H9 (cell line): ENCODE measurements at regions not wholly inside any gene's neighbourhood (a gene's known extent, or its start where the extent isn't known, plus 50 kb on each side); places are given as distances from the start of the nearest gene placed in this dataset.

Experiments used
- DNase-seq: peaks from one replicate; pipeline ENCODE4 v3.0.0-alpha.2; 2017
- H2AFZ ChIP-seq: one replicate; pipeline ENCODE4 v1.6.1; 2013; ENCODE audit warnings: mild to moderate bottlenecking, low read length, control low read depth, moderate library complexity
- H2AK5ac ChIP-seq: 2 replicates; pipeline ENCODE4 v1.6.1; 2013; ENCODE audit warnings: low read length, control low read depth, mixed read lengths; ENCODE audit not compliant: insufficient read length
- H2BK120ac ChIP-seq: one replicate; pipeline ENCODE4 v1.6.1; 2013; ENCODE audit warnings: low read depth, mild to moderate bottlenecking, low read length, control low read depth, inconsistent platforms; ENCODE audit not compliant: poor library complexity, severe bottlenecking
- H2BK12ac ChIP-seq: 2 replicates; pipeline ENCODE4 v1.6.1; 2013; ENCODE audit warnings: low read length, control low read depth, mixed read lengths, low read depth; ENCODE audit not compliant: insufficient read length
- H2BK15ac ChIP-seq: 2 replicates; pipeline ENCODE4 v1.6.1; 2013; ENCODE audit warnings: low read depth, low read length, control low read depth
- H2BK20ac ChIP-seq: one replicate; pipeline ENCODE4 v1.6.1; 2013; ENCODE audit warnings: low read depth, mild to moderate bottlenecking, low read length, control low read depth, inconsistent platforms; ENCODE audit not compliant: poor library complexity, severe bottlenecking
- H2BK5ac ChIP-seq: 2 replicates; pipeline ENCODE4 v1.6.1; 2013; ENCODE audit warnings: low read length, control low read depth, mixed read lengths; ENCODE audit not compliant: insufficient read length
- H3K14ac ChIP-seq: 2 replicates; pipeline ENCODE4 v1.6.1; 2013; ENCODE audit warnings: low read length, control low read depth; ENCODE audit not compliant: insufficient read depth
- H3K18ac ChIP-seq: 2 replicates; pipeline ENCODE4 v1.6.1; 2013; ENCODE audit warnings: low read depth, mild to moderate bottlenecking, mixed read lengths, low read length, control low read depth; ENCODE audit not compliant: insufficient read length
- H3K23ac ChIP-seq: 2 replicates; pipeline ENCODE4 v1.6.1; 2013; ENCODE audit warnings: low read length, control low read depth, mixed read lengths, low read depth; ENCODE audit not compliant: insufficient read length
- H3K23me2 ChIP-seq: 2 replicates; pipeline ENCODE4 v1.6.1; 2013; ENCODE audit warnings: low read depth, mild to moderate bottlenecking, mixed read lengths, low read length, control low read depth; ENCODE audit not compliant: insufficient read length, poor library complexity, severe bottlenecking
- H3K27ac ChIP-seq: 2 replicates; pipeline ENCODE4 v1.5.1; 2013; ENCODE audit warnings: low read length, control low read depth, mixed read lengths, low read depth; ENCODE audit not compliant: insufficient read length
- H3K27me3 ChIP-seq: 2 replicates; pipeline ENCODE4 v1.6.1; 2013; ENCODE audit warnings: low read length, control low read depth, inconsistent platforms; ENCODE audit not compliant: insufficient read depth
- H3K4ac ChIP-seq: 2 replicates; pipeline ENCODE4 v1.6.1; 2013; ENCODE audit warnings: low read depth, mild to moderate bottlenecking, control low read depth, inconsistent platforms, low read length, moderate library complexity
- H3K4me1 ChIP-seq: 2 replicates; pipeline ENCODE4 v1.6.1; 2013; ENCODE audit warnings: low read length, control low read depth, inconsistent platforms; ENCODE audit not compliant: insufficient read depth
- H3K4me2 ChIP-seq: 2 replicates; pipeline ENCODE4 v1.6.1; 2013; ENCODE audit warnings: low read length, control low read depth, mixed read lengths; ENCODE audit not compliant: insufficient read length, insufficient read depth
- H3K56ac ChIP-seq: 2 replicates; pipeline ENCODE4 v1.6.1; 2013; ENCODE audit warnings: low read depth, mild to moderate bottlenecking, mixed read lengths, low read length, control low read depth; ENCODE audit not compliant: insufficient read length
- H3K79me1 ChIP-seq: 2 replicates; pipeline ENCODE4 v1.6.1; 2013; ENCODE audit warnings: low read depth, mild to moderate bottlenecking, moderate library complexity, low read length, control low read depth, inconsistent platforms; ENCODE audit not compliant: insufficient read depth, poor library complexity, severe bottlenecking
- H3K79me2 ChIP-seq: 2 replicates; pipeline ENCODE4 v1.6.1; 2013; ENCODE audit warnings: low read length, control low read depth, inconsistent platforms; ENCODE audit not compliant: insufficient read depth
- H3K9ac ChIP-seq: 2 replicates; pipeline ENCODE4 v1.6.1; 2013; ENCODE audit warnings: low read length, control low read depth, mixed read lengths; ENCODE audit not compliant: insufficient read length; ENCODE audit errors: extremely low read depth
- H3K9me3 ChIP-seq: one replicate; pipeline ENCODE4 v1.6.1; 2013; ENCODE audit warnings: low read depth, low read length, inconsistent platforms; ENCODE audit not compliant: control insufficient read depth
- H3T11ph ChIP-seq: one replicate; pipeline ENCODE4 v1.6.1; 2013; ENCODE audit warnings: mild to moderate bottlenecking, low read length, control low read depth, inconsistent platforms
- H4K20me1 ChIP-seq: one replicate; pipeline ENCODE4 v1.6.1; 2013; ENCODE audit not compliant: control insufficient read depth, insufficient read length, insufficient read depth
- H4K5ac ChIP-seq: 2 replicates; pipeline ENCODE4 v1.6.1; 2013; ENCODE audit warnings: low read depth, mild to moderate bottlenecking, mixed read lengths, low read length, control low read depth; ENCODE audit not compliant: insufficient read length
- H4K8ac ChIP-seq: replicated peaks from 2 replicates; pipeline ENCODE4 v1.6.1; 2013; ENCODE audit warnings: low read length, control low read depth, mixed read lengths, low read depth; ENCODE audit not compliant: insufficient read length
- H4K91ac ChIP-seq: 2 replicates; pipeline ENCODE4 v1.6.1; 2013; ENCODE audit warnings: low read depth, mild to moderate bottlenecking, moderate library complexity, mixed read lengths, low read length, control low read depth; ENCODE audit not compliant: insufficient read length
- H3K27ac Mint-ChIP-seq, 3 experiments: 2 replicates in 2 of 3; 3 replicates in 1 of 3; pipeline ENCODE4 v1.8.0; 2020 to 2021; ENCODE audit warnings: mixed read lengths in 3 of 3, mild to moderate bottlenecking in 1 of 3, moderate library complexity in 1 of 3
- H3K27me3 Mint-ChIP-seq: 2 replicates; pipeline ENCODE4 v1.8.0; 2021; ENCODE audit warnings: low read depth, mild to moderate bottlenecking, moderate library complexity, mixed read lengths
- H3K36me3 Mint-ChIP-seq, 3 experiments: 2 replicates in 2 of 3; 3 replicates in 1 of 3; pipeline ENCODE4 v1.8.0; 2020 to 2021; ENCODE audit warnings: low read depth in 3 of 3, mixed read lengths in 3 of 3; ENCODE audit not compliant: insufficient read depth in 1 of 3
- H3K4me1 Mint-ChIP-seq, 2 experiments: 2 replicates each; pipeline ENCODE4 v1.8.0; 2020; ENCODE audit warnings: mixed read lengths in 2 of 2
- H3K4me3 Mint-ChIP-seq, 2 experiments: 2 replicates in 1 of 2; 3 replicates in 1 of 2; pipeline ENCODE4 v1.8.0; 2020 to 2021; ENCODE audit warnings: mild to moderate bottlenecking in 2 of 2, mixed read lengths in 2 of 2, moderate library complexity in 1 of 2
- H3K9me3 Mint-ChIP-seq, 2 experiments: 2 replicates in 1 of 2; 3 replicates in 1 of 2; pipeline ENCODE4 v1.8.0; 2020; ENCODE audit warnings: mild to moderate bottlenecking in 2 of 2, mixed read lengths in 2 of 2, moderate library complexity in 1 of 2
- WGBS: extraction: QIAGEN DNeasy Blood & Tissue Kit; methylation state at CpG from one replicate; pipeline ENCODE4 v1.1.7; 2013; ENCODE audit warnings: missing lambda C conversion rate, low lambda C conversion rate, mixed read lengths; ENCODE audit not compliant: insufficient read length; ENCODE audit errors: extremely low coverage; 5-methylcytosine and 5-hydroxymethylcytosine counted together
- TF ChIP-seq, protein P1 (sequence below): fragments of 200-600 bp; sonication (generic); conservative IDR thresholded peaks from 3 replicates; pipeline ENCODE4 v1.8.0; 2021; ENCODE audit warnings: antibody characterized with exemption, mild to moderate bottlenecking

DNA sequence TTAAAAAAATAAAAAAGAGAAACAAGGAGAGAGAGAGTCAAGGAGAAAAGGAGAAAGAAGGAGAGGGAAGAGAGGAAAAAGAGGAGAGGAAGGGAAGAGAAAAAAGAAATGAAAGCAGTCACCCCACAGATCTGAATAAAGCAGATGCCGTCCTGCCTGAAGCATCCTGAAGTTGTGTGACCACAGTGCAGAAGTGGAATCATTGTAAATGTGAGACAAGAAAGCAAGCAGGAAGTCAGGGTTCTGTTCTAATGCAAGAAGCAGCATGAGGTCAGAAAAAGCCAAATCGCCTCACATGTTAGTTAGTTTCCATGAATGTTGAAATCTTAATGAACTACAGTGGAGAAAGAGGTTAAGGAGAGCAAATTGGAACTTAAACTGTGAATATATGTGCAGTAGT, 692.5 kb downstream of the CENPC start:
- no peak overlapping the region for H3K18ac ChIP-seq
- no peak overlapping the region for H3K56ac ChIP-seq
- no peak overlapping the region for H2BK120ac ChIP-seq
- H4K8ac ChIP-seq: no peak overlapping the region
- H2AFZ ChIP-seq: no peak overlapping the region
- Mint-ChIP-seq H3K36me3 (no peaks in the 10 kb centered on the region), H3K27me3 (no peaks in the 10 kb centered on the region), H3K4me3 (no peak overlapping the region), H3K9me3 (no peaks in the 10 kb centered on the region), H3K27ac (no peak overlapping the region), H3K4me1 (no peaks in the 10 kb centered on the region)
- no peaks in the 10 kb centered on the region for H3K23me2 ChIP-seq
- no peak overlapping the region for H4K91ac ChIP-seq
- H3K27ac ChIP-seq: no peak overlapping the region
- H3K4me1 ChIP-seq: no peaks in the 10 kb centered on the region; the same call in 1 of the 2 replicates
- no peak overlapping the region for H3K9ac ChIP-seq
- H3K23ac ChIP-seq: no peak overlapping the region
- H2BK5ac ChIP-seq: no peak overlapping the region
- H4K20me1 ChIP-seq: no peaks in the 10 kb centered on the region
- no peak overlapping the region for H2BK15ac ChIP-seq
- no CpG with 5 or more reads among the region's 2 CpGs for WGBS
- no peak for DNase-seq
- no peak overlapping the region for H3T11ph ChIP-seq
- H3K27me3 ChIP-seq: no peaks in the 10 kb centered on the region
- no peak overlapping the region for H4K5ac ChIP-seq
- no peak overlapping the region for H2BK20ac ChIP-seq
- H3K79me2 ChIP-seq: no peaks in the 10 kb centered on the region
- no peak overlapping the region for H2BK12ac ChIP-seq
- H3K79me1 ChIP-seq: no peaks in the 10 kb centered on the region
- no peaks in the 10 kb centered on the region for H3K9me3 ChIP-seq
- TF ChIP-seq, protein P1, sequence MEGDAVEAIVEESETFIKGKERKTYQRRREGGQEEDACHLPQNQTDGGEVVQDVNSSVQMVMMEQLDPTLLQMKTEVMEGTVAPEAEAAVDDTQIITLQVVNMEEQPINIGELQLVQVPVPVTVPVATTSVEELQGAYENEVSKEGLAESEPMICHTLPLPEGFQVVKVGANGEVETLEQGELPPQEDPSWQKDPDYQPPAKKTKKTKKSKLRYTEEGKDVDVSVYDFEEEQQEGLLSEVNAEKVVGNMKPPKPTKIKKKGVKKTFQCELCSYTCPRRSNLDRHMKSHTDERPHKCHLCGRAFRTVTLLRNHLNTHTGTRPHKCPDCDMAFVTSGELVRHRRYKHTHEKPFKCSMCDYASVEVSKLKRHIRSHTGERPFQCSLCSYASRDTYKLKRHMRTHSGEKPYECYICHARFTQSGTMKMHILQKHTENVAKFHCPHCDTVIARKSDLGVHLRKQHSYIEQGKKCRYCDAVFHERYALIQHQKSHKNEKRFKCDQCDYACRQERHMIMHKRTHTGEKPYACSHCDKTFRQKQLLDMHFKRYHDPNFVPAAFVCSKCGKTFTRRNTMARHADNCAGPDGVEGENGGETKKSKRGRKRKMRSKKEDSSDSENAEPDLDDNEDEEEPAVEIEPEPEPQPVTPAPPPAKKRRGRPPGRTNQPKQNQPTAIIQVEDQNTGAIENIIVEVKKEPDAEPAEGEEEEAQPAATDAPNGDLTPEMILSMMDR: no peak
- no peak overlapping the region for H2AK5ac ChIP-seq
- no peak overlapping the region for H3K14ac ChIP-seq
- no peak overlapping the region for H3K4ac ChIP-seq
- H3K4me2 ChIP-seq: no peak overlapping the region
